Stimulated activated CD8-positive, alpha-beta memory T cell treated with anti-CD3 and anti-CD28 coated beads, Interleukin-7, amount 100 ng/mL, for 1 hour (primary cell): ENCODE measurements at regions not wholly inside any gene's neighbourhood (a gene's known extent, or its start where the extent isn't known, plus 50 kb on each side); places are given as distances from the start of the nearest gene placed in this dataset.
"Not testable (repeated sequence)": the region's sequence is repeated elsewhere in the genome, so short reads cannot be mapped to it uniquely, and the experiment has no call there.

Experiments used
- DNase-seq, 2 donors: peaks; one replicate each; pipeline ENCODE4 v3.0.0-alpha.2; 2020; ENCODE audit warnings: low read depth in 2 of 2

DNA sequence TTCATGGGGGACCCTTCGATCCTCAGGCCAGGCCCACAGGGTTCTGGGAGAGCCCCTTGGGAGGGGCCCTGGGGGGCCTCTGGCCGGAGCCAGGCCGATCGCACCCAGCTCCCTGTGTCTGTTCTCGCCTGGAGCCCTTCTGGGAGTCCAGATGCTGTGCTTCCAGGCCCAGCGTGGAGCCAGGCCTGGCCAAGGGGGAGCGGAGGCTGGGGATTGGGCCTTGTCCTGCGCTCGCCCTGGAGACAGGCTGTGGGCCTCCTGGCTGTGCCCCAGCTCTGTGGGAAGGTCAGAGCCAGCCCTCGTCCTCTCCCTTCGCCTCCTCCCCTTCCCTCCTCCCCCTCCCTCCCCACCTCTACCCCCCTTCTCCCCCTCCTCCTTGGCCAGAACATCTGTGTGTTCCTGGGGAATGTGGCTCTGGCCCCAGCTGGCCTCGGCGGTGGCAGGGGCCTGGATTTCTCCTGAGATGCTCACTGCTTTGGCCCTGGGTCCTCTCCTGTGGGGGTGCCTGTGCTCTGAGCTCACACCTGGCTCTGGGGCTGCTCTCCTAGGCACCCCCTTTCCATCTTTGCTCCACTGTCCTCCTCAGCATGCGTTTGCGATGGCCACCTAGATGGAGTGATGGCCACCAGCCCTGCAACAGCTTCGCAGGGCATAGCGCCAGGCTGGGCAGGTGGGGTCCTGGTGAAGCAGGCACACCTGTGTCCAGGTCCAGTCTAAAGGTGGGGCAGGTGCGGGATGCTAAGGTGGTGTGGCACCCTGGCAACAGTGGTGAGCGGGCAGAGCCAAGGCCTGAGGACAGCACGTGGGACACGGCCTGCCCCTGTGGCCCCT lies 90.6 kb upstream of the CIBAR2 start:
- DNase-seq, result no peak

GRCh38 chr16:85203462-85203813 lies 91.2 kb upstream of the CIBAR2 start:
- no peak for DNase-seq

DNA sequence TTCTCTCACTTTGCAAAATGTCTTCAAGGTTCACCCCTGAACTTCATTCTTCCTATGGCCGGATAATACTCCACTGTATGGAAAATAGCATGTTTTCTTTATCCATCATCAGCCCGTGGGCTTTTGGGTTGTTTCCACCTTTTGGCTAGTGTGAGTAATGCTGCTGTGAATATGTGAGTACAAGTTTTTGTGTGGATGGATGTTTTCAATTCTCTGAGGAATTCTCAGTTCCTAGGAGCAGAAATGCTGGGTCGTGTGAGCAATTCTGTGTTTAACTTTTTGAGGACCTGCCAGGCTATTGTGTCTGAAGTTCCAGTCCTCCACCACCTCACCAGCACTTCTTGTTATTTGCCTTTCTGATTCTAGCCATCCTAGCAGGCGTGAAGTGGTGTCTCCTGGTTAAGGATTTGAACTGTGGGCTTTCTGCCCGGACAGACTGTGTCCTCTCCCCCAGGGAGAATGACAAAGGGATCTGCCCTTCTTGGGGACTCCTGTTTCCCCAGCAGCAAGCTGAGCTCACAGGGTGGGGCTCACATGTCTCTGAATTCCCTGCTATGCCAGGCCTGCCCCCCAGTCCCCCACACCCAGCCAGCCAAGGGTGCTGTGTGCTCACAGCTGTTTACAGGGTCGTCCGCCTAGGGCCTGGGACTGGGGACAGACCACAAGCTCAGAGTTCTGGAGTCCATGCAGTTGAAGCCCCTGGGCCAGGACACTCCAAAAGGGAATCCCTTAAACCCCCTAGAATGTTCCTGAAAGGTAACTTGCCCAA lies 92.2 kb upstream of the CIBAR2 start:
- DNase-seq, result no peak

DNA sequence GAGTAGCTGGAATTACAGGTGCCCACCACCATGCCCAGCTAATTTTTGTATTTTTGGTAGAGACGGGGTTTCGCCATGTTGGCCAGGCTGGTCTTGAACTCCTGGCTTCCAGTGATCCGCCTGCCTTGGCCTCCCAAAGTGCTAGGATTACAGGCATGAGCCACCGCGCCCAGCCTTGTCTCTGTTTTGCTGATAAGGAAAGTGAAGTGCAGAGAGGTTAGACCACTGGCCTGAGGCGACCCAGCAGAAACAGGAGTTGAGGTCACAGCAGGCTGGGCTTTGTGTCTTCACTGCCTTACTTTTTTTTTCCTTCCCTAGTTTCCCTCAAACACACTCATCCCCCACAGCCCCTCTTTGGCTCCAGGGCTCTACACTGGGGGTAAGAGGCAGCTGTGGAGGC lies 93.0 kb upstream of the CIBAR2 start:
- not testable (repeated sequence) for DNase-seq

DNA sequence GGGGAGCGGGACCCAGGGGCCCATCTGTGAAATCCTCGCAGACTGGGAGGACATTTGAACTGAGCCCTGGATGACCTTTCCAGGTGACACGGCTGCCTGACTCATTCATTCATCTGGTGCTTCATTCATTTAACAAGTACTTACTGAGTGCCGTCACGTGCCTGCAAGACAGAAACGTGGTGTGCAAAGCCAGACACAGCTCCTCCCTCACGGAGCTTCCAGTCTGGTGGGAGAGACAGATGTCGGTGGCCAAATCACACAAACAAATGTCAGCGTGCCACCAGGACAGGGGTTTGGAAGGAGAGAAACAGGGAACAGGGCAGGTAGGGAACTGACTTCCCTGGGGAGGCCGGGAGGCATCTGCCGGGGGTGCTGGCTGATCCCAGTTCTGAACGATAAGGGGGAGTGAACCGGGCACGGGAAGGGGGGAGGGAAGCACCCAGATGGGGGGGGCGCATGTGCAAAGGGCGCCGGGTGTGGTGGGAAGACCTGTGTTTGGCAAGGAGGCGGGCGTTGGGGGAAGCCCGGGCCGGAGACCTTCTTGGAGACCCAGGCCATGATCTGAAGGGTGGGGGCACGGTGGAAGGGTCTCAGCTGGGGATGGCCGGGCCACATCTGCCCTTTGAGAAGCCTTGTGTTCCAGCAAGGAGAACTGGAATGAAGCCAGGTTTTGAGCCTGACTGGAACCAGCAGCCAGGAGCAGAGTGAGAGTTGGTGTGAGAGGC lies 93.6 kb upstream of the CIBAR2 start:
- no peak for DNase-seq

DNA sequence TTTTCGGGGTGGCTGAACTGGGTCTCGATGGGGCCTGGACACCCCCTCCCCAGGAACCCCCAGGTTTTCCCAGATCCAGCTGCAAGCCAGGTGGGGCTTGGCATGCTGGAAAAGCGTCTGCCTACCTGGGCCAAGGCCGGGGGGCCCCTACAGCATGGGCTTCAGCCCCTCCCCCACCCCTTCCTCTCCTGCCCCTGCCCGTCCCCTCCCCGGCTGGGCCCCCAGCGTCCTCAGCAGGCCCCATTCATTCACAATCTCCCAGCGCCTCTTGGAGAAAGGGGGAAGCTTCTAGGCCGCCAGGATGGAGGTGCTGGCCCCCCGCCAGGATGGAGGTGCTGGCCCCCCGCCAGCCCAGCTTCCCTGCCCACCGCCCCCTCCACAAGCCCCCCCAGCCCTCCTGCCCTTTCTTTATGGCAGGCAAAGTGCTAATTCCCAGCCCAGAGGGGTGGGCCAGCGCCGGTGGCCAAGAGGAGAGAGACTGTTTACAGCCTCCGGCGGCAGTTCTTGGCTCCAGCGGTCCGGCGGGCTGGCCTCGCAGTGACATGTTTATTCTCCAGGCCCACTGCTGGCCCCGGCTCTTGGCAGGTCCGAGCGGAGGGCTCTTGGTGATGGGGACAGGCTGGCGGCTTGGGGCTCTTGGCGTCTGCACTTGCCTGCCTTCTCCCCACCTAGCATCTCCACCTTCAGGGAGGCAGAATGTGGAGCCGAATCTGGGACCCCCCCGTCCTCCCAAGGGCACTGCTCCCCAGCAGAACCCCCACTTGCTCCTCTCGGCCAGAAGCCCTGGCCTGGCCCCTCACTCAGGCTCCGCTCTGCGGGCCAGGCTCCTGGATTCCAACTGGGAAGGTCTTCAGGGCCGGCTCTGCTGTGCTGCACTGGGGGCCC lies 94.4 kb upstream of the CIBAR2 start:
- no peak for DNase-seq

GRCh38 chr16:85207357-85207921 lies 95.2 kb upstream of the CIBAR2 start:
- DNase-seq, result no peak

DNA sequence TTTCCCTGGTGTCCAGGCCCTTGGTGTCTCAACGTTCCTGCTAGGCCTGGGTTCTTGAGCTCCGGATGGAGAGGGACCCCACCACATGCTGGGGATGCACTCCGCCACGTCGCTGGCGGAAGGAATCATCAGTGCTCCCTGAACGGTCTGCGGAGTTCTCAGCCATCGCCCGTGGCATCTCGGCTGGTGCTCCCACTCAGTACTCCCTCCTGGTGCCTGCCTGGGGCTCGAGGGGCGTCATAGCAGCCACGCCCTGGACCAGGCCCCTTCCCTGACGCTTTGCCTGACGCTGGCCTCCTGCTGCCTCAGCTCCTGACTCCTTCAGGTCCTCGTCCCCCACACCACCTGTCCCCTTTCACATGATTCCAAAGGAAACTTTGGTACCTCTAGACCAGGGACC lies 95.9 kb upstream of the CIBAR2 start:
- DNase-seq, result no peak

DNA sequence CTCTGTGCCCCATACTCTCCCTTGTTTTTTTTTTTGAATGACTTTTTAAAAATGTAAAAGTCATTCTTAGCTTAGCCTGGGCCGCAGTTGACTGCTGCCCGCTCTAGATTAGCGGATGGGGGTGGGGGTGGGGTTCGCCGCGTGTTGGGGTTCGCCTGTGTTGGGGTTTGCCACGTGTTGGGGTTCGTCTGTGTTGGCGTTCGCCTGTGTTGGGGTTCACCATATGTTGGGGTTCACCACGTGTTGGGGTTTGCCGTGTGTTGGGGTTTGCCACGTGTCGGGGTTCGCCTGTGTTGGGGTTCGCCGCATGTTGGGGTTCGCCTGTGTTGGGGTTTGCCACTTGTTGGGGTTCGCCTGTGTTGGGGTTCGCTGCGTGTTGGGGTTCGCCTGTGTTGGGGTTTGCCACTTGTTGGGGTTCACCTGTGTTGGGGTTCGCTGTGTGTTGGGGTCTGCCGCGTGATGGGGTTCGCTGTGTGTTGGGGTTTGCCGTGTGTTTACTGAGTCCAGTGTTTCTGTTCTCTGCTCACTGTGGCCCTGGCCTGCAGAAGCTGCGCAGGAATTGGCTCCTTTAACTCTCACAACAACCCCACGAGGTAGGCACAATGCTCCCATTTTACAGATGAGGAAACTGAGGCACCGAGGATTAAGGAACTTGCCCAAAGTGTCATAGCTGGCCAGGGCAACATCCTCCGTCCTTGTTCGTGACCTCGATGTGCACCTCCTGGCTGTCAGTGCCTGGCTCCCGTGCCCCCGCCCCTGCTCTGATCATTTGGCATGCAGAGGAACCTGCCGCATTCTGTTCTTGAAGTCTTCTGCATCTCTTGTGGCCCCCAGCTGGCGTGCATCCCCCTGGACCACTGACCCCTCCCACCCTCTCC lies 96.6 kb upstream of the CIBAR2 start:
- DNase-seq, result no peak

GRCh38 chr16:85209526-85210121 lies 97.4 kb upstream of the CIBAR2 start:
- no peak for DNase-seq

DNA sequence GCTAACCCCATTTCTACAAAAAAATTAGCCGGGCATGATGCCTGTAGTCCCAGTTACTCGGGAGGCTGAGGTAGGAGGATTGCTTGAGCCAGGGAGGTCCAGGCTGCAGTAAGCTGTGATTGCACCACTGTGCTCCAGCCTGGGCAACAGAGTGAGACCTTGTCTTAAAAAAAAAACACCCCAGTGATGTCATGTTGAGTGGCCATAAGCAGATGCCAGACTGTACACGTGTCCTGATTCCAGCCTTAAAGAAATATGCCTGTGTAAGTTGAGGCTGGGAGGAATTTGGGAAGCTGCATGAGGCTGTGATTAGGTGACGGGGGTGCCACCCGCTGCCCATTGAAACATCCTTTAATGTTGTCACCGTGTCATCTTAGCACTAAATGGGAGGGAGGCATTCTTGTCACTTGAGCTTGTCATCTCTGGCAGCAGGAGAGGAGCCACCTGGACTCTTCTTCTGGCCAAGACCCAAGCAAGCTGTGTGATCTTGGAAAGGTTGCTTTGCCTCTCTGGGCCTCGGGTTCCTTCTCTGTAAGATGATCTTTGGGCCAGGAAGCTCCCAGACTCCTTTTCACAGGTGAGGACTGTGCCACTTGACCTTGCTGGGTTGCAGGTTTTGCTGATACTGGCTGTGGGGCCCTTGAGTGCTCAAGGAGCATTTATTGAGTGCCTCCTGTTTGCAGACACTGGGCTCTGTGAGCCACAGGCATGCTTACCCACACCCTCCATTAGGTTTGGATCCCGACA lies 98.3 kb upstream of the CIBAR2 start:
- no peak for DNase-seq

DNA sequence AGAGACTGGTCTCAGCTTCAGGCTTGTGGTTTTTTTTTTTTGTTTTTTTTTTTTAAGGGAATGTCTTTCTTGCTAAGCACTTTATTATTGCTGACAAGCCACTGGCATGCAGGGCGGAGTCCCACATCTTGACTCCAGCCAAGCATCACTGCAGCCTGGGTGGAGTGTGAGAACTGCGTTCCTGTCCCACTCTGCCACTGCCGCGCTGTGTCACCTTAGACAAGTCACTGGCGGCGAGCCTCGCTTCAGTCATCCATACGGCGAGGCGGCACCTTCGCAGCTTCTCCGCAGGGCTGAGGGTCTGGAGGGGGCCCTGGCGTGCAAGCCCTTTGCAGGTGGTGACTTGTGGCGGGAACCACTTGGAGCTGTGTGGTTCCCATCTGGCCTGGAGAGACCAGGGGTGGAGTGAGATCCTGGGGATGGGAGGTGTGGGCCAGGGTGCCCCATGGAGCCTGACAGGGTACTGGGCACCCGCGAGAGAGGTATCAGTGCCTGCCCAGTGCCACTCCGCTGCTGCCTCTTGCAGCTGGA lies 99.1 kb upstream of the CIBAR2 start:
- no peak for DNase-seq

DNA sequence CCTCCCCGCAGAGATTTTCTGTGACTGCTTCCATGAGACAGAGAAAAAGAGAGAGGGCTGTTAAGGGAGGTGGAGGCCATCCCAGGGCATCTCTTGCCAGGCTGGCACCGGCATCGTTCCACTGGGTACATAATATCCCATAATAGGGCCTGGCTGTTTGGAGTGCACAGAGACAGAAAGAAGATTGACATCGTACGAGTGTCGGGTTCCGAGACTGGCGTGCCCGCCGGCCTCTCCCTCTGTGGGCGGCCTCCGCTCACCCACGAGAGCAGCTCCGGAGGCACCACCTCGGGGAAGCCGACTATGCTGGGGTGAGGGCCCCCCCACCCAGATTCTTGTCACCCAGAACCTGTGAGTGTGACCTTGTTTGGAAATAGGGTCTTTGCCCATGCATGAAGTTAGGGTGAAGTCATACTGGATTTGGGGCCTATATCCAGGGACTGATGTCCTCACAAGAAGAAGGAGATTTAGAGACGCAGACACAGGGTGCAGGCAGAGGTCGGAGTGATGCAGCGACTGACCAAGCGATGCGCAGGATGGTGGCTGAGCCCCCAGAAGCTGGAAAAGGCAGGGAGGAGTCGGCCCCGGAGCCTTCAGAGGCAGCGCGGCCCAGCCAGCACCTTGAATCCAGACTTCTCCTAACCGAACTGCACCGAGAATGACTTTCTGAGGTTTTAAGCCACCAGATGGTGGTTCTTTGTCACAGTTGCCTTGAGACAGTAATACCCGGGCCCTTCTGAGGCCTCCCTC lies 101.8 kb upstream of the CIBAR2 start:
- DNase-seq, result no peak

GRCh38 chr16:85215478-85216118 lies 103.3 kb upstream of the CIBAR2 start:
- DNase-seq, result no peak

GRCh38 chr16:85216522-85217375 lies 104.5 kb upstream of the CIBAR2 start:
- no peak for DNase-seq

DNA sequence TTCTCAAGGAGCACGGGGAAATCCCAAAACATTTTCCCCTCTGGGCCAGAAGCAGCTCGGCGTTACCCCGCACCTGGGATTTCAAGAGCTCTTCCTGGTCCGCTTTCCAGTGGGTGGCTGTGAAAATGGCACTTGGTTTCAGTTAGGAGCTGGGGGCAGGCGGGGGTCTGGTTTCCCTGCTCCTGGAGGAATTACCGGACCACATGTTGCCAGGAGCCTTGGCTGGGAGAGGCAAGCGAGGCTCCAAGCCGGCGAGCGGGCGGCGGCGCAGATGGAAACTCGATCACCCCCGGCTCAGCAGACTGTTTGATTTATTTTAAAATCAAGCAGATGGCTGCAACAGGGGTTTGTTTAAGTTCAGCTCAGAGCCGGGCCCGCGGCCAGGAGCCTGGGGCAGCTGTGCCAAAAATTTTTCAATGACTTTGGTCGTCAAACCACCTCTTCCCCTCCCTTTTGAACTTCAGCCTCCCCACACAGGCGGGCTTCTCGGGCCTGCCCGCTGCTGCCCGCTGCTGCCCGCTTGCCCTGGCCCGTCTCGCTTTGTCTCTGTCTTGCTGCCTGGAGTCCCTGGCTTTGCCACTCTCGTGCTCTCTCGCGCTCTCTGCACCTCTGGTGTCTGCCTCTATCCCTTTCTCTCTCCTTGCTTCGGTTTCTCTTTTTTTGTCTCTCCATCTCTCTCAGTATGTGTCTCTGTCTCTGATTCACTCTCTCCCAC lies 108.0 kb upstream of the CIBAR2 start:
- no peak for DNase-seq
